Loucy (cell line): ENCODE measurements at regions not wholly inside any gene's neighbourhood (a gene's known extent, or its start where the extent isn't known, plus 50 kb on each side); places are given as distances from the start of the nearest gene placed in this dataset.
A peak's percentile ranks its signal among the peaks of the same experiment; 100 is the strongest.

Experiments
- H2AFZ ChIP-seq: fragments of 200-600 bp; sonication (generic); 2 replicates; pipeline ENCODE4 v1.6.0; 2016; ENCODE audit warnings: antibody characterized with exemption, mild to moderate bottlenecking, low read length, moderate library complexity
- H3F3A ChIP-seq: fragments of 200-600 bp; 2 replicates; pipeline ENCODE4 v1.6.0; 2016; ENCODE audit warnings: antibody characterized with exemption, low read depth, mild to moderate bottlenecking
- H3K27me3 ChIP-seq: fragments of 200-600 bp; sonication (generic); 2 replicates; pipeline ENCODE4 v1.6.1; 2014; ENCODE audit warnings: low read length, mild to moderate bottlenecking; ENCODE audit not compliant: insufficient read depth, poor library complexity, severe bottlenecking
- H3K36me3 ChIP-seq: fragments of 200-600 bp; sonication (generic); 2 replicates; pipeline ENCODE4 v1.6.1; 2016; ENCODE audit warnings: low read length; ENCODE audit not compliant: insufficient read depth
- H3K4me1 ChIP-seq: fragments of 200-600 bp; sonication (generic); 2 replicates; pipeline ENCODE4 v1.5.1; 2014; ENCODE audit warnings: low read length, mild to moderate bottlenecking; ENCODE audit not compliant: insufficient read depth, poor library complexity, severe bottlenecking
- H3K4me2 ChIP-seq: fragments of 200-600 bp; sonication (generic); 2 replicates; pipeline ENCODE4 v1.6.0; 2014; ENCODE audit warnings: antibody characterized with exemption, low read length, low read depth, mild to moderate bottlenecking; ENCODE audit not compliant: poor library complexity, severe bottlenecking
- H3K4me3 ChIP-seq: fragments of 200-600 bp; sonication (generic); 2 replicates; pipeline ENCODE4 v1.5.1; 2014; ENCODE audit warnings: low read length, mild to moderate bottlenecking, mixed read lengths; ENCODE audit not compliant: poor library complexity, severe bottlenecking
- H3K79me2 ChIP-seq: fragments of 200-600 bp; sonication (generic); 2 replicates; pipeline ENCODE4 v1.6.1; 2014; ENCODE audit warnings: low read length; ENCODE audit not compliant: insufficient read depth
- H3K9ac ChIP-seq: fragments of 200-600 bp; sonication (generic); 2 replicates; pipeline ENCODE4 v1.6.0; 2014; ENCODE audit warnings: mild to moderate bottlenecking, low read depth, low read length, moderate library complexity; ENCODE audit not compliant: poor library complexity, severe bottlenecking
- H3K9me2 ChIP-seq: fragments of 200-600 bp; sonication (generic); replicated peaks from 2 replicates; pipeline ENCODE4 v1.6.1; 2016; ENCODE audit warnings: low read depth, low read length, mixed read lengths
- H3K9me3 ChIP-seq: fragments of 200-600 bp; sonication (generic); 2 replicates; pipeline ENCODE4 v1.6.1; 2014; ENCODE audit warnings: mild to moderate bottlenecking, antibody characterized with exemption, low read length, low read depth; ENCODE audit not compliant: insufficient read depth
- H4K20me1 ChIP-seq: fragments of 200-600 bp; sonication (generic); 2 replicates; pipeline ENCODE4 v1.6.0; 2014; ENCODE audit warnings: antibody characterized with exemption, low read length, mild to moderate bottlenecking; ENCODE audit not compliant: insufficient read depth, poor library complexity, severe bottlenecking
- CTCF ChIP-seq: fragments of 200-600 bp; sonication (generic); conservative IDR thresholded peaks from 2 replicates; pipeline ENCODE4 v1.5.1; 2014; ENCODE audit warnings: mild to moderate bottlenecking, antibody characterized with exemption, low read length
- EZH2phosphoT487 ChIP-seq: fragments of 200-600 bp; IDR thresholded peaks from 2 replicates; pipeline ENCODE4 v1.6.1; 2018; ENCODE audit warnings: antibody characterized with exemption, mild to moderate bottlenecking, moderate library complexity, borderline replicate concordance

- TF ChIP-seq EZH2phosphoT487 (no peak), CTCF (no peak)
- no peaks in the 10 kb centered on the region for H4K20me1 ChIP-seq
- H3K9ac ChIP-seq = no peak overlapping the region
- no peak overlapping the region for H2AFZ ChIP-seq
- H3K4me1 ChIP-seq = peaks cover 27% of the 10 kb centered on the region
- no peaks in the 10 kb centered on the region for H3K36me3 ChIP-seq
- no peaks in the 10 kb centered on the region for H3K27me3 ChIP-seq
- H3K79me2 ChIP-seq = no peaks in the 10 kb centered on the region
- no peaks in the 10 kb centered on the region for H3K9me2 ChIP-seq
- no peaks in the 10 kb centered on the region for H3K9me3 ChIP-seq
- no peak overlapping the region for H3K4me3 ChIP-seq
- no peak overlapping the region for H3K4me2 ChIP-seq
- H3F3A ChIP-seq = no peaks in the 10 kb centered on the region
These were observed 70.8 kb upstream of the KLF13 start for GRCh38 chr15:31255732-31256377.

GRCh38 chr15:31256378-31257265 is 70.0 kb upstream of the KLF13 start:
- H3F3A ChIP-seq = no peaks in the 10 kb centered on the region
- H3K27me3 ChIP-seq = no peaks in the 10 kb centered on the region
- H3K36me3 ChIP-seq = no peaks in the 10 kb centered on the region
- no peaks in the 10 kb centered on the region for H3K79me2 ChIP-seq
- H3K9me3 ChIP-seq = no peaks in the 10 kb centered on the region
- H3K9ac ChIP-seq = peak overlapping the region; percentile 16
- TF ChIP-seq CTCF = no peak
- TF ChIP-seq EZH2phosphoT487 = no peak
- no peak overlapping the region; the same call in 1 of the 2 replicates for H2AFZ ChIP-seq
- H3K9me2 ChIP-seq = no peaks in the 10 kb centered on the region
- H3K4me3 ChIP-seq = peak overlapping the region; percentile 22
- peak overlapping the region; percentile 57 for H3K4me2 ChIP-seq
- H3K4me1 ChIP-seq = peaks cover 27% of the 10 kb centered on the region
- H4K20me1 ChIP-seq = no peaks in the 10 kb centered on the region

GRCh38 chr15:31257286-31257685 is 69.3 kb upstream of the KLF13 start:
- H3K27me3 ChIP-seq = no peaks in the 10 kb centered on the region
- no peaks in the 10 kb centered on the region for H3K9me2 ChIP-seq
- H3K79me2 ChIP-seq = no peaks in the 10 kb centered on the region
- H3K9me3 ChIP-seq = no peaks in the 10 kb centered on the region
- no peaks in the 10 kb centered on the region for H4K20me1 ChIP-seq
- H3K4me1 ChIP-seq = peaks cover 27% of the 10 kb centered on the region
- H3F3A ChIP-seq = no peaks in the 10 kb centered on the region
- no peaks in the 10 kb centered on the region for H3K36me3 ChIP-seq
- peak overlapping the region; percentile 16 for H3K9ac ChIP-seq
- H3K4me2 ChIP-seq = peak overlapping the region; percentile 57
- H2AFZ ChIP-seq = no peak overlapping the region; the same call in 1 of the 2 replicates
- TF ChIP-seq CTCF = no peak
- no peak for TF ChIP-seq EZH2phosphoT487
- peak overlapping the region; percentile 22 for H3K4me3 ChIP-seq
